ENCODE measurements at regions not wholly inside any gene's neighbourhood (a gene's known extent, or its start where the extent isn't known, plus 50 kb on each side); places are given as distances from the start of the nearest gene placed in this dataset.

- no peak for TF ChIP-seq INSM2 (tag by site-specific recombination; IDR thresholded peaks at IDR 0.05)
- TF ChIP-seq ZNF366 (tag by site-specific recombination; conservative IDR thresholded peaks at IDR 0.05): no peak
- TF ChIP-seq PBX3 (CRISPR knock-in tag; IDR thresholded peaks at IDR 0.05): no peak
- no peak for TF ChIP-seq ZNF404 (tag by site-specific recombination; IDR thresholded peaks at IDR 0.05)
- no peak for TF ChIP-seq KLF7 (tag by site-specific recombination; IDR thresholded peaks at IDR 0.05; ENCODE audit: borderline replicate concordance)
- no peak for TF ChIP-seq BCL11B (tag by site-specific recombination; IDR thresholded peaks at IDR 0.05; ENCODE audit: low read depth)
- no peak for TF ChIP-seq ZNF133 (tag by site-specific recombination; IDR thresholded peaks at IDR 0.05)
- no peak for TF ChIP-seq ZNF626 (tag by site-specific recombination; IDR thresholded peaks at IDR 0.05)
- TF ChIP-seq ZNF629 (tag by site-specific recombination; IDR thresholded peaks at IDR 0.05): no peak
Observed at GRCh38 chr18:14961991-14962390, 214.0 kb downstream of the ANKRD30B start (continued).

- CTCF ChIA-PET: no interaction called here
- Histone ChIP-seq H3K9me3 (ENCODE audit: control insufficient read depth, insufficient read depth, low read depth, low read length) (no peaks in the 10 kb centered on the region), H3K4me3 (ENCODE audit: low read depth, low read length) (no peak overlapping the region), H3K4me1 (ENCODE audit: control insufficient read depth, insufficient read depth, low read length) (no peaks in the 10 kb centered on the region), H3K36me3 (ENCODE audit: control insufficient read depth in 2 of 2, insufficient read depth in 1 of 2, low read length in 2 of 2) (no peaks in the 10 kb centered on the region), H3K27ac (ENCODE audit: extremely low read depth, low read depth, low read length) (no peak overlapping the region)
- POLR2A ChIA-PET: no interaction called here
- TF ChIP-seq ZXDB (tag by site-specific recombination; IDR thresholded peaks at IDR 0.05) (no peak), HIC1 (tag by site-specific recombination; IDR thresholded peaks at IDR 0.05) (no peak), OVOL3 (tag by site-specific recombination; IDR thresholded peaks at IDR 0.05) (no peak), ZNF792 (tag by site-specific recombination; IDR thresholded peaks at IDR 0.05) (no peak), ZNF335 (tag by site-specific recombination; conservative IDR thresholded peaks at IDR 0.05) (no peak), REST (tag by site-specific recombination; IDR thresholded peaks at IDR 0.05) (no peak), ZSCAN5A (tag by site-specific recombination; IDR thresholded peaks at IDR 0.05) (no peak), ZNF677 (tag by site-specific recombination; IDR thresholded peaks at IDR 0.05) (no peak), ZNF707 (tag by site-specific recombination; IDR thresholded peaks at IDR 0.05) (no peak), ATF2 (tag by site-specific recombination; IDR thresholded peaks at IDR 0.05; ENCODE audit: low read depth) (no peak), PRDM10 (tag by site-specific recombination; IDR thresholded peaks at IDR 0.05) (no peak), ZNF776 (tag by site-specific recombination; IDR thresholded peaks at IDR 0.05; ENCODE audit: borderline replicate concordance) (no peak)
Observed at GRCh38 chr18:14962626-14963025, 214.7 kb downstream of the ANKRD30B start.
